Panc1 (cell line): ENCODE measurements at regions not wholly inside any gene's neighbourhood (a gene's known extent, or its start where the extent isn't known, plus 50 kb on each side); places are given as distances from the start of the nearest gene placed in this dataset.

Experiments used
- POLR2AphosphoS5 ChIP-seq: IDR thresholded peaks from 2 replicates; pipeline ENCODE4 v1.6.1; 2012; ENCODE audit warnings: mild to moderate bottlenecking, low read depth, low read length, moderate library complexity
- SIN3A ChIP-seq: IDR thresholded peaks from 2 replicates; pipeline ENCODE4 v1.6.1; 2012; ENCODE audit warnings: low read depth, mild to moderate bottlenecking, low read length, moderate library complexity, borderline replicate concordance; ENCODE audit not compliant: insufficient read depth
- TF ChIP-seq, protein P1 (sequence below): fragments of 450-650 bp; IDR thresholded peaks from 2 replicates; pipeline ENCODE4 v1.5.1; 2017; ENCODE audit warnings: mild to moderate bottlenecking
- TF ChIP-seq, protein P2 (sequence below), 2 experiments: IDR thresholded peaks; 2 replicates each; pipeline ENCODE4 v1.6.1; 2011 to 2012; ENCODE audit warnings: low read depth in 2 of 2, control low read depth in 1 of 2, low read length in 1 of 2, mild to moderate bottlenecking in 1 of 2, moderate library complexity in 1 of 2; ENCODE audit not compliant: insufficient read depth in 1 of 2

DNA sequence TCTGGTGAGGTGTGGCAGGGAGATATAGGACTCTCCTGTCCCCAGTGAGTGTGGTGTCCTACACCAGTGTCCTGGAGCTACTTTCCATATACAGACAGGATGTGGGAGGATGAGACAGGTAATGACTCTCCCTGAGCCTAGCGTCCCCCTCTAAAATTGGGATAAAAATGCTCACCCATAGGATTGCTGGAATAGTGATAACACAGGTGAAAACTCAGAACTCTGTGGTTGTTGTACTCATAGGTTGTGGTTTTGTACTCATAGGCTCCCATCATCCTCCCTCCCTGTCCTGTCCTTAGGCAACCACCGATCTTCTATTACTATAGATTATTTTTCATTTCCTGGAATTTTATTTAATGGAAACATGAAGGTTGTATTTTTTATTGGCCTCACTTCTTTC lies 60.7 kb upstream of the NXF3 start:
- TF ChIP-seq, protein P1, sequence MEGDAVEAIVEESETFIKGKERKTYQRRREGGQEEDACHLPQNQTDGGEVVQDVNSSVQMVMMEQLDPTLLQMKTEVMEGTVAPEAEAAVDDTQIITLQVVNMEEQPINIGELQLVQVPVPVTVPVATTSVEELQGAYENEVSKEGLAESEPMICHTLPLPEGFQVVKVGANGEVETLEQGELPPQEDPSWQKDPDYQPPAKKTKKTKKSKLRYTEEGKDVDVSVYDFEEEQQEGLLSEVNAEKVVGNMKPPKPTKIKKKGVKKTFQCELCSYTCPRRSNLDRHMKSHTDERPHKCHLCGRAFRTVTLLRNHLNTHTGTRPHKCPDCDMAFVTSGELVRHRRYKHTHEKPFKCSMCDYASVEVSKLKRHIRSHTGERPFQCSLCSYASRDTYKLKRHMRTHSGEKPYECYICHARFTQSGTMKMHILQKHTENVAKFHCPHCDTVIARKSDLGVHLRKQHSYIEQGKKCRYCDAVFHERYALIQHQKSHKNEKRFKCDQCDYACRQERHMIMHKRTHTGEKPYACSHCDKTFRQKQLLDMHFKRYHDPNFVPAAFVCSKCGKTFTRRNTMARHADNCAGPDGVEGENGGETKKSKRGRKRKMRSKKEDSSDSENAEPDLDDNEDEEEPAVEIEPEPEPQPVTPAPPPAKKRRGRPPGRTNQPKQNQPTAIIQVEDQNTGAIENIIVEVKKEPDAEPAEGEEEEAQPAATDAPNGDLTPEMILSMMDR = no peak
- no peak for TF ChIP-seq SIN3A
- TF ChIP-seq, protein P2, sequence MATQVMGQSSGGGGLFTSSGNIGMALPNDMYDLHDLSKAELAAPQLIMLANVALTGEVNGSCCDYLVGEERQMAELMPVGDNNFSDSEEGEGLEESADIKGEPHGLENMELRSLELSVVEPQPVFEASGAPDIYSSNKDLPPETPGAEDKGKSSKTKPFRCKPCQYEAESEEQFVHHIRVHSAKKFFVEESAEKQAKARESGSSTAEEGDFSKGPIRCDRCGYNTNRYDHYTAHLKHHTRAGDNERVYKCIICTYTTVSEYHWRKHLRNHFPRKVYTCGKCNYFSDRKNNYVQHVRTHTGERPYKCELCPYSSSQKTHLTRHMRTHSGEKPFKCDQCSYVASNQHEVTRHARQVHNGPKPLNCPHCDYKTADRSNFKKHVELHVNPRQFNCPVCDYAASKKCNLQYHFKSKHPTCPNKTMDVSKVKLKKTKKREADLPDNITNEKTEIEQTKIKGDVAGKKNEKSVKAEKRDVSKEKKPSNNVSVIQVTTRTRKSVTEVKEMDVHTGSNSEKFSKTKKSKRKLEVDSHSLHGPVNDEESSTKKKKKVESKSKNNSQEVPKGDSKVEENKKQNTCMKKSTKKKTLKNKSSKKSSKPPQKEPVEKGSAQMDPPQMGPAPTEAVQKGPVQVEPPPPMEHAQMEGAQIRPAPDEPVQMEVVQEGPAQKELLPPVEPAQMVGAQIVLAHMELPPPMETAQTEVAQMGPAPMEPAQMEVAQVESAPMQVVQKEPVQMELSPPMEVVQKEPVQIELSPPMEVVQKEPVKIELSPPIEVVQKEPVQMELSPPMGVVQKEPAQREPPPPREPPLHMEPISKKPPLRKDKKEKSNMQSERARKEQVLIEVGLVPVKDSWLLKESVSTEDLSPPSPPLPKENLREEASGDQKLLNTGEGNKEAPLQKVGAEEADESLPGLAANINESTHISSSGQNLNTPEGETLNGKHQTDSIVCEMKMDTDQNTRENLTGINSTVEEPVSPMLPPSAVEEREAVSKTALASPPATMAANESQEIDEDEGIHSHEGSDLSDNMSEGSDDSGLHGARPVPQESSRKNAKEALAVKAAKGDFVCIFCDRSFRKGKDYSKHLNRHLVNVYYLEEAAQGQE (IDR thresholded peaks at IDR 0.05; ENCODE audit: insufficient read depth in 1 of 2, low read depth in 2 of 2, low read length in 1 of 2) = no peak
- no peak for TF ChIP-seq POLR2AphosphoS5
